NCI-H226 (cell line): ENCODE measurements at regions not wholly inside any gene's neighbourhood (a gene's known extent, or its start where the extent isn't known, plus 50 kb on each side); places are given as distances from the start of the nearest gene placed in this dataset.
"Not testable (repeated sequence)": the region's sequence is repeated elsewhere in the genome, so short reads cannot be mapped to it uniquely, and the experiment has no call there.

ENCODE experiments used
- DNase-seq: peaks from one replicate; pipeline ENCODE4 v3.0.0-alpha.2; 2015

DNA sequence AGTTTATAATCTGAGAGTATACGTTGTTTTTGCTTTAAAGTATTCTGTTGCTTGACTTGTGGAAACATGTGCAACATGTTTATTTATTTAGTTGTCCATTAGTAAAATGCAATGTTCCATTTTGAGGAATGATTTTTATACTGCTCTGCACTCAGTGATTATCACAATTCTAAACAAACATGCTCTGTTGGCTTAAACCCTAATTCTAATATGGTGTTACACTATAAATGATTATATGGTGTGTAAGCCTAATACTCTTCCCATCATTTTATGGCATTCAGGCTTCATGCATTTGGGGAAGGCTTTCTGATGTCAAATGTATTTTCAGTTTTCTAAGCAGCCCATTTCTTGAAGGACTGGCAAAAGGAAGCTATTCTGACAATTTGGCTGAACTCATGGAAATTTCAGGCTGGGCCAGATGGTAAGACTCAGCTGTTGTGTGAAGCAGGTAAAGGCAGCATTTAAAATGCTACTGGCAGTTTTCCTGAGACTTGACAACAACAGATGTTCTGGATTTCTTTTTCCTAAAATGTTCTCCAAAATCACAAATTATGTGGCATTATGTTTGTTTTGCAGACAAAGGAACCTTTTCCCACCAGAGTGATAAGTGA lies 336.7 kb upstream of the GNPDA2 start:
- DNase-seq, result no peak

DNA sequence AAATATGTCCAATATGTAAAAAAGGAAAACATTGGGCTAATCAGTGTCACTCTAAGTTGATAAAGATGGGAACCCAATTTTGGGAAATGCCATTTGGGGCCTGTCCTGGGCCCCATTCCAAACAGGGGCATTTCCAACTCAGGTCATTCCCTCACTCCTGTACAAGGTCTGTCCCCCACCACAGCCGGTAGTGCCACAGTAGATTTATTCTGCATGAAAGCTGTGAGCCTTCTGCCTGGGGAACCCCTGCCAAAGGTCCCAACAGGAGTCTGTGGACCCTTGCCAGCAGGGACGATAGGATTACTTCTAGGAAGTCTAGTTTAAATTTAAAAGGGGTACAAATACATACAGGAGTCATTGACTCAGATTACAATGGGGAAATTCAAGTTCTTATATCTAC lies 317.6 kb upstream of the GNPDA2 start:
- no peak for DNase-seq

- DNase-seq, result no peak
These were observed 310.3 kb upstream of the GNPDA2 start for GRCh38 chr4:45036677-45037076.

DNA sequence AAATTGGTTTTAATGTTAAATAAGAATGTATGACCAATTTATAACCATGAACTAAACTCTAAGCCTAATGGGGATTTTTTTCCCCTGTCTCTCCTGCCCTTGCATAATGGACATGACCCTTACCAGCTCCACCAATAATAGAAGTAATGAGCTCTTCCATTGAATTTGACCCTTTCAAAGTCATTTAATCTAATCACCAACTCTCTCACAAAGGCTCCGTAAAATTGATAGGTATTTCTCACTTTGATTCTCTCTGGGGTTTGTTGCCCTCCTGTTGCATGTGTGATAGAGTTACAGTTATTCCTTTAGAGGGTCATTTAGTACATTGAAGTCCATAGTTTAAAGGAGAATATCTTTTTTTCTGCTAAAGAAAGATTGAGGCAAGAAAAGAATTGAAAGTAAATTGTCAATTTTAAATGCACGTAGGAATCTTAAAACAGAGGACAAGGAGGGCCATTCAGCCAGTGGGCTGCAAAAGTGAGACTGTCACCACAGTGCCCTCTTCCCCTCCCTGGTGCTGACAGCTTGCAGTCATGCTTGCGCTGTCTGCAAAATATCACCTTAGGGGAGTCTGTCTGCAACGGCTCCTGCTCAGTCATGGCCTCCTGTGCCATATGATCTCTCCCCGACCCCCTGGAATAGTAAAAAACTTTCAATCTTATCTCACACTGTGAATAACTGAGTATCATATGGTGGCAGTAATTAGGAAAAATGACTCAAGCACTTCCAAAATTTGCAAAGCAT lies 307.5 kb upstream of the GNPDA2 start:
- no peak for DNase-seq

- DNase-seq, result no peak
These were observed 303.7 kb upstream of the GNPDA2 start for GRCh38 chr4:45030059-45030458.

DNA sequence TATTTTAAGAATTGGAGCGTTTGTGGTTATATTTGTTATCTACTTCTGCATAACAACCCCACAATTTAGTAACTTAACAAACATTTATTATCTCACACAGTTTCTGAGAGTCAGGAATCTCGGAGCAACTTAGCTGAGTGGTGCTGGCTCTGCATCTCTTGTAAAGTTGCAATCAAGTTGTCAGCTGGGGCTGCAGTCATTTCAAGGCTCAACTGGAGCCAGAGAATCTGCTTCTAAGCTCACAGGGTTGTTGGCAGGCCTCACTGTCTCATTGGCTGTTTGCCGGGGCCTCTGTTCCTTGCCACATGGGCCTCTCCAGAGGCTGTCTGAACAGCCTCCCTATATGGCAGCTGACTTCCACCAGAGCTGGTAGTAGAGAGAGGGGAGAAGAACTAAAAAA lies 281.2 kb upstream of the GNPDA2 start:
- DNase-seq, result no peak

- DNase-seq, result no peak
These were observed 279.7 kb upstream of the GNPDA2 start for GRCh38 chr4:45006078-45006477.

DNA sequence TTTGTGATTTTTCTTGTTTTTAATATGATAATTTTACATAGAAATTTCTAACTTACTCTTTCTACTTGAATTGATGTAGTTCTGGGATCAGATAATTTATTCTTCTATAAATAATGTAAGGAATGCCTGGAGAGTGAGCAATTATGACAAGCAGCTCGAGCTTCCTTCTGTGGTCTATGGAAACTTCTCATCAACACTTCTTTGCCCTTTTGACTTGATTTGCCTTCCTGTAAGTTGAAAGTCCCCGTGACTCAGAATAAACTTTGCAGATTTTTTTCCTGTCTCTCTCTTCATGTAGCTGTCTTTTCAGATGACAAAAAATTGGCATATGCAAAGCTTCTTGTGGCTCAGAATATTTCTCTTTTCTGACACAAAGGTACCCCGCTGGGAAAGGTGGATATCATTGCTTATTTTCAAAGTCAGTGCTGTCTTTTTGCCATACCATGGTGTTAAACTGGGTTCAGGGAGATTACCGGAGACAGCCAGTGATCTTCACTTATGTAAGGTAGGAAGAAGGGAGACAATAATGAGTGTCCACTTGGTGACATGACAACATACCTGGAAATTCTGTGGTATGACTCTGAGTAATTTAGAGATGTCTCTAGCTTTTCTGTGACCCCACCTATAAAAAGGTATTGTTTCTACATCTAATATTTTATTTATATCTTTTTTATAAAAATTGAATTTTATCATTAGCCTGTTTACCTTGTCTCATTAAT lies 278.6 kb upstream of the GNPDA2 start:
- DNase-seq, result peak; percentile 41

DNA sequence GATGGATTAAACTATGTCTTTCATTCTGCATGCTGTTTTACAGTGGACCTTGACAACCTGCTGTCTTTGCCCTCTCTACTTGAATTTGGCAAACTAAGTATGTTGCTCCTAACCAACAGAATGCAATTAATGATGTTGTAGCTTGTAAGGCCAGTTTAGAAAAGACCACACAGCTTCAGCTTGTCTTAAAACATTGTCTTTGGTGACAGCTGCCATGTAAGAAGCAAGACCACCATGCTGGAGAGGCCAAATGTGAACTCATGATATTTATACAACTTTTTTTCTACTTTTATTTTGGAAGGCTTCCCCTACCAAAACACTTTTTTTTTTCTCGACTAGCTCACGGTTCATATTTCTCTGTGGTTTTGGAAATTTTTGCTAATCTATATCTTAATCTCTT lies 278.0 kb upstream of the GNPDA2 start:
- no peak for DNase-seq

GRCh38 chr4:44996276-44996845 lies 270.0 kb upstream of the GNPDA2 start:
- DNase-seq, result no peak

GRCh38 chr4:44988011-44988410 lies 261.7 kb upstream of the GNPDA2 start:
- no peak for DNase-seq

GRCh38 chr4:44985938-44986337 lies 259.6 kb upstream of the GNPDA2 start:
- DNase-seq, result no peak

DNA sequence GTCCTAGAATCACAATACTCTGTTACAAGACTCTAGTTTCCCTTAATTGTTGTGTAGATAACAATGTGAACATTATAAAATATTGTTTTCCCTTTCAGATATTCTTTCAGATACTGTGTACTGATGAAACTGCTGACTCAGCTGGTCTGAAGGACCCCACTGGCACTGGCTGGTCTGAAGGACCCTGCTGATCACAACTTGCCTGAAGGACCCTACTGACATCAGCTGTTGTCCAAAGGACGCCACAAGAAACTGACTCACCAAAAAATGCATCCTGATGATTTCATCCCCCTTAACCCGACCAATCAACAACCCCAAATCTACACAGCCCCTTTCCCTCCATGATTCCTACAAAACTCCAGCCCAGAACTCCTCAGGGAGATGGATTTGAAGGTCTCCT lies 258.8 kb upstream of the GNPDA2 start:
- DNase-seq, result no peak

- DNase-seq, result peak; percentile 30
These were observed 257.7 kb upstream of the GNPDA2 start for GRCh38 chr4:44984083-44984482.

DNA sequence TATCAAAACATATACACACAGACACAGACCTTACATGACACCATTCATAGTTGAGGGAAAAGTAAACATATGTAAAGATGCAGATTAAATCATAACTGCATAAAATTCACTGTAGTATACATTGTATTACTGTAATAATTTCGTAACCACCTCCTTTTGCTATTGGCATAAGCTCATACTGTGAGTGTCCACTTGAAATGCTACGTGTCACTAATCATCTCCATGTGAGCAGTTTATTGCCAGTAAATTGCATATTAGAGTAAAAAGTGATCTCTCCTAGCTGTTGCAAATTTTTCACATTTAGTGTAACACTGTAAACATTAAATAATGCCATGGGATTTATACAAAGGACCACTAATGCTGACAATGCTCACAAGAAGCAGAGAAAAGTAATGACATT lies 256.7 kb upstream of the GNPDA2 start:
- DNase-seq, result no peak

GRCh38 chr4:44978020-44978419 lies 251.7 kb upstream of the GNPDA2 start:
- DNase-seq, result no peak

- no peak for DNase-seq
These were observed 239.2 kb upstream of the GNPDA2 start for GRCh38 chr4:44965435-44966095.

DNA sequence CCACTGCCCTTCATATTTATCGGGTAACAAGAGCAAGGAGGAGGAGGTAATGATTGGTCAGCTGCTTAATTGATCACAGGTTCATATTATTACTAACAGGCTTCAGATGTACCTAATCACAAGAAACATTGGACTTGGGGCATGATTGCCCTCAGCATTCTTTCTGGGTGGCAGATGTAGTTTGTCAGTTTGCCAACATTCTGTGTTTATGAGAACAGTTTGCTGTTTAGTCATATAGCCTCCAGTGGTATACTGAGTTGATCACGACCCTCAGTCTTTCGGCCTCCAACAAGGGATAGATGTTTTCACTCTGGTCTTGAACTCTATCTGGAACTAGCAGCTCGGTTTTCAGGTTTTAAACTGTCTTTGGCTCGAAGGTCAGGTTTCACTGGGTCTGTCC lies 237.7 kb upstream of the GNPDA2 start:
- not testable (repeated sequence) for DNase-seq

GRCh38 chr4:44961001-44961755 lies 234.8 kb upstream of the GNPDA2 start:
- no peak for DNase-seq

DNA sequence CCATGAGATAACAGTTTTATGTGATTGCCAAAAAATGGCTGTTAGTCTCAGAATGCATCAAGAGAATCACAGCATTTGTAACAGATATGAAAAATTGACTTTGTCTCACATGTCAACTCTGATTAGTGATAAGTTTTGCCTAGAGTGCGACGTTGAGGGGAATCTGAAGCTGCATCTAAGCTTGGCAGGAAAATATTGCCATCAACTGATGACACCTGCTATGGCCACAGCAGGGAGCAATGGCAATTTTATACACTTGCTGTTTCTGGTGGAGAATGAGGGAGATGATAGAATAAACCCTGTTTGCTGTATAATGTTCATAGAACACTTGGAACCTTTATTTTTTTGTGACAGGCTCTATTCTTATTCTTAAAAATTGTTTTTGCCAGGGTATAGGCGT lies 205.4 kb upstream of the GNPDA2 start:
- DNase-seq, result no peak

DNA sequence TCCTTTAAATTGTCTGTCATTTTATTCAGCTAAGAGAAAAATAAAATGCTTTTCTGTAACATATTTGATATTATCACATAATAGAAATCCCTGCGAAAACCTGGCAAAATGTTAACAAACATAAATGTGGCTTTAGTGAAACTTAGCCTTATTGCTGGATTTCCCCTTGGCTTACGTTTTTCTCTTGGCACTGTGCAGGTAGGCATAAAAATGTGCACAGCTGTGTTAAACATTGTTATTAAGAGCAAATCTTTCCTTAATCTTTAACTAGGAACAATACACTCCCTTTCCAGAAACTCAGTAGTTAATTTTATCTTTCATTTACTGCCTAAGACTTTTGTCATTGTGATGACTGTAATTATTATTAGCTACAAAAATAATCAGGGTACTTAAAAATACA lies 202.4 kb upstream of the GNPDA2 start:
- DNase-seq, result no peak
